Aorta (tissue), 5 donors: ENCODE measurements at regions not wholly inside any gene's neighbourhood (a gene's known extent, or its start where the extent isn't known, plus 50 kb on each side); places are given as distances from the start of the nearest gene placed in this dataset.

Source experiments
- ATAC-seq: fragments of 200-7000 bp; cut with Tn5 transposase; one replicate; pipeline ENCODE4 v1.9.1; 2022; ENCODE audit warnings: moderate library complexity; ENCODE audit not compliant: low FRiP score
- DNase-seq, 2 donors: peaks; one replicate each; pipeline ENCODE4 v3.0.0-alpha.2; 2020
- H3K27ac ChIP-seq, 2 donors: one replicate each; pipeline ENCODE4 v1.5.1; 2013; ENCODE audit warnings: low read length in 2 of 2, mild to moderate bottlenecking in 2 of 2, moderate library complexity in 2 of 2, control low read depth in 1 of 2, inconsistent platforms in 1 of 2, low read depth in 1 of 2
- H3K27me3 ChIP-seq, 2 donors: one replicate each; pipeline ENCODE4 v1.6.1; 2013; ENCODE audit warnings: control low read depth in 1 of 2, low read length in 1 of 2, mild to moderate bottlenecking in 1 of 2, moderate library complexity in 1 of 2; ENCODE audit not compliant: insufficient read depth in 2 of 2, control insufficient read depth in 1 of 2
- H3K36me3 ChIP-seq, 2 donors: one replicate each; pipeline ENCODE4 v1.6.1; 2013; ENCODE audit warnings: control low read depth in 1 of 2, low read length in 1 of 2, mild to moderate bottlenecking in 1 of 2; ENCODE audit not compliant: insufficient read depth in 2 of 2, control insufficient read depth in 1 of 2
- H3K4me1 ChIP-seq, 2 donors: one replicate each; pipeline ENCODE4 v1.6.1; 2013; ENCODE audit warnings: low read length in 2 of 2, control low read depth in 1 of 2, mild to moderate bottlenecking in 1 of 2, moderate library complexity in 1 of 2; ENCODE audit not compliant: insufficient read depth in 2 of 2, control insufficient read depth in 1 of 2
- H3K4me3 ChIP-seq, 2 donors: one replicate each; pipeline ENCODE4 v1.5.1; 2013; ENCODE audit warnings: low read length in 2 of 2, control low read depth in 1 of 2, mild to moderate bottlenecking in 1 of 2
- H3K9me3 ChIP-seq: one replicate; pipeline ENCODE4 v1.6.1; 2013; ENCODE audit warnings: mild to moderate bottlenecking, low read length; ENCODE audit not compliant: control insufficient read depth
- WGBS, 2 donors: extraction: QIAGEN DNeasy Blood & Tissue Kit; methylation state at CpG; one replicate each; pipeline ENCODE4 v1.1.7; 2013; 5-methylcytosine and 5-hydroxymethylcytosine counted together
- intact Hi-C, 2 donors: fragments of 100-400 bp; cut with DNase I; formaldehyde crosslinking; loops; one replicate each; pipeline versions ENCODE4 v1.14.2 to v1.15.0; 2022
- donor health status: healthy with polysubstance abuse.
- donor health status: Bipolar disorder and iron deficiency.
- donor health status: DM: no; HTN: no; CAD: no.
- donor health status: DM: no; HTN: no; CAD: no.
- donor health status: DM: yes; HTN: yes; CAD: no.

- Histone ChIP-seq H3K4me1 (no peaks in the 10 kb centered on the region), H3K27ac (no peak overlapping the region), H3K4me3 (no peak overlapping the region), H3K27me3 (no peaks in the 10 kb centered on the region), H3K36me3 (no peaks in the 10 kb centered on the region), H3K9me3 (peaks cover 1% of the 10 kb centered on the region)
- intact Hi-C loops, result no loop called here
- 74 to 79% methylated on average over 2 of the region's 2 CpGs for WGBS, 2 donors
- DNase-seq (no peak), ATAC-seq (no peak)
These were observed 1318.4 kb downstream of the CDH8 start for GRCh38 chr16:60717808-60718207.

GRCh38 chr16:60712144-60712543, 1324.1 kb downstream of the CDH8 start:
- WGBS, 2 donors, result 5 to 6% methylated on average over 3 of the region's 3 CpGs
- DNase-seq, result no peak
- Histone ChIP-seq H3K27me3 (no peaks in the 10 kb centered on the region), H3K36me3 (no peaks in the 10 kb centered on the region), H3K9me3 (no peaks in the 10 kb centered on the region), H3K27ac (no peak overlapping the region), H3K4me1 (no peaks in the 10 kb centered on the region), H3K4me3 (no peak overlapping the region)
- no peak for ATAC-seq
- intact Hi-C loops, result no loop called here

GRCh38 chr16:60704726-60705125, 1331.5 kb downstream of the CDH8 start:
- 68 to 81% methylated on average over 1 of the region's 1 CpG for WGBS, 2 donors
- no peaks in the 10 kb centered on the region for H3K27me3 ChIP-seq
- intact Hi-C loops, result no loop called here

DNA sequence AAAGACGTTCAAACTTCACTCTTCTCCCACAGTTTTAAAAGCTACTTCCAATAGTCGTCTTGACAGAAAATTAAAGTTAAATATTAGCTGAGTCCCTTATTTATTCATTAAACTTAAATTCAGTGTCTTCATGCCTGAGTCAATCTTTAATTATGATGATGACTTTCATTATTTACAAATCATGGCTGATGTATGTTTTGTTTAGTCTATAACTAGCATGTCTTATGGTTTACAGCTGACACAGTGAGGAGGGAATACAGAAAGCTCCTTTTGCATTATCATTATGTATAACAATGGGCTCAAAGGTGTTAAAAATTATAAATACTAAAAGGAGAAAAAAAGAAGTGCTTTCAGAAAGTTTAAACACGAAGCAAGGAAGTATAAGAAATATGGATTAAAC, 1333.1 kb downstream of the CDH8 start:
- 60 to 65% methylated on average over 3 of the region's 3 CpGs for WGBS, 2 donors
- no peak for DNase-seq
- Histone ChIP-seq H3K4me3 (no peak overlapping the region), H3K9me3 (no peaks in the 10 kb centered on the region), H3K36me3 (no peaks in the 10 kb centered on the region), H3K27me3 (no peaks in the 10 kb centered on the region), H3K27ac (no peak overlapping the region), H3K4me1 (no peaks in the 10 kb centered on the region)
- intact Hi-C loops, result no loop called here
- ATAC-seq, result no peak

More at GRCh38 chr16:60704726-60705125, 1331.5 kb downstream of the CDH8 start:
- Histone ChIP-seq H3K36me3 (no peaks in the 10 kb centered on the region), H3K4me3 (no peak overlapping the region), H3K9me3 (no peaks in the 10 kb centered on the region), H3K4me1 (no peaks in the 10 kb centered on the region), H3K27ac (no peak overlapping the region)
- ATAC-seq, result no peak
- no peak for DNase-seq

GRCh38 chr16:60686824-60687223, 1349.4 kb downstream of the CDH8 start:
- Histone ChIP-seq H3K9me3 (peaks cover 2% of the 10 kb centered on the region), H3K36me3 (no peaks in the 10 kb centered on the region), H3K27me3 (no peaks in the 10 kb centered on the region), H3K4me1 (no peaks in the 10 kb centered on the region), H3K27ac (no peak overlapping the region), H3K4me3 (no peak overlapping the region)
- ATAC-seq (no peak), DNase-seq (no peak)
- 79% methylated on average over 2 of the region's 2 CpGs for WGBS, 2 donors
- intact Hi-C loops, result no loop called here

GRCh38 chr16:60684002-60684401, 1352.2 kb downstream of the CDH8 start:
- H3K36me3 ChIP-seq, result no peaks in the 10 kb centered on the region
- DNase-seq (no peak), ATAC-seq (no peak)
- H3K4me3 ChIP-seq, result no peak overlapping the region
- H3K27me3 ChIP-seq, result no peaks in the 10 kb centered on the region
- peaks cover under 1% of the 10 kb centered on the region for H3K9me3 ChIP-seq
- intact Hi-C loops, result no loop called here
- no peak overlapping the region for H3K27ac ChIP-seq
- no peaks in the 10 kb centered on the region for H3K4me1 ChIP-seq
- WGBS, 2 donors, result 30 to 33% methylated on average over 4 of the region's 4 CpGs

DNA sequence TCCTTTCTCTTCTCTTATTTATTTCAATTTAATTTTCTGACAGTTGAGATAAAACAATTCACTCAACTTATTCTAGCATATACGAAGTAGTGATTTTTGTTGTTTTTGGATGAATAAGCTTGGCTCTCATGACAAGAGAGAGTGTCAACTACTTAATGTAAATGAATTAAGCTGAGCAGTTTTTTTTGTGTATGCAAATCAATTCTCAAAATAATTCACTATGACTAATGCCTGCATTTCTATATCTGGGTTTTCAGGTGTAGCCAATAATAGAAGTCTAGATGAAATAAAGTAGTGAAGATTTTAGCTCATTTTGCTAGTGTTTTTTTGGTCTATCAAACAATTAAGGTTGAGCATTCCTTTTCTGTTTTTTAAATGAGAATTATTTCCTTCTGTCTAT, 1354.0 kb downstream of the CDH8 start:
- no peaks in the 10 kb centered on the region for H3K36me3 ChIP-seq
- H3K4me1 ChIP-seq, result no peaks in the 10 kb centered on the region
- no peak for DNase-seq
- ATAC-seq, result no peak
- H3K27me3 ChIP-seq, result no peaks in the 10 kb centered on the region
- no peak overlapping the region for H3K4me3 ChIP-seq
- 14 to 21% methylated on average over 1 of the region's 1 CpG for WGBS, 2 donors
- intact Hi-C loops, result no loop called here
- H3K9me3 ChIP-seq, result no peaks in the 10 kb centered on the region
- no peak overlapping the region for H3K27ac ChIP-seq

- Histone ChIP-seq H3K27ac (no peak overlapping the region), H3K27me3 (no peaks in the 10 kb centered on the region), H3K4me3 (no peak overlapping the region), H3K4me1 (no peaks in the 10 kb centered on the region), H3K9me3 (no peaks in the 10 kb centered on the region), H3K36me3 (no peaks in the 10 kb centered on the region)
- DNase-seq, result no peak
- 39 to 48% methylated on average over 1 of the region's 1 CpG for WGBS, 2 donors
- intact Hi-C loops, result no loop called here
- ATAC-seq, result no peak
These were observed 1355.2 kb downstream of the CDH8 start for GRCh38 chr16:60681043-60681442.

DNA sequence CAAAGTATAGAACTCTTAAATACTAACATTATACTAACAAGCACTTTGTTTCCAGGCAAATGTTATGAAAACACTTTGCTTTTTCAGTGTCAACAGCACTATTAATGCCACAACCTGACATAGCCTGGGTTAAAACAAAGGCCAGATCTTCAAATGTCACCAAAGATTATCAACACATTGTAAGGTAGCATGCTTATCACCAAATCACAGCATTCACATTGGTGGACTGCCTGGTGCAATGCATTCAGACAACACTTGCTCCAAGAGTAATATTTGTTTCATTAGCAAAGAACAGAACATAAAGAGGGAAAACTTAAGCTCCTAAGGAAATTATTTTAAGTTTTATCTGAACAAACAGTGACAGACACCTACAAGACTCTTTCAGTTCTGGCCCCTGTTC, 1361.2 kb downstream of the CDH8 start:
- ATAC-seq (no peak), DNase-seq (no peak)
- intact Hi-C loops, result no loop called here
- Histone ChIP-seq H3K4me3 (no peak overlapping the region), H3K27ac (no peak overlapping the region), H3K27me3 (no peaks in the 10 kb centered on the region), H3K9me3 (no peaks in the 10 kb centered on the region), H3K4me1 (no peaks in the 10 kb centered on the region), H3K36me3 (no peaks in the 10 kb centered on the region)
